Ramos (cell line): ENCODE measurements at regions not wholly inside any gene's neighbourhood (a gene's known extent, or its start where the extent isn't known, plus 50 kb on each side); places are given as distances from the start of the nearest gene placed in this dataset.

Source experiments
- in situ Hi-C: fragments of 300-500 bp; cut with MboI; formaldehyde crosslinking; loops from one replicate; pipeline ENCODE4 v1.14.3; 2022; ENCODE audit warnings: low sequenced_read_pairs; ENCODE audit not compliant: unreplicated experiment

DNA sequence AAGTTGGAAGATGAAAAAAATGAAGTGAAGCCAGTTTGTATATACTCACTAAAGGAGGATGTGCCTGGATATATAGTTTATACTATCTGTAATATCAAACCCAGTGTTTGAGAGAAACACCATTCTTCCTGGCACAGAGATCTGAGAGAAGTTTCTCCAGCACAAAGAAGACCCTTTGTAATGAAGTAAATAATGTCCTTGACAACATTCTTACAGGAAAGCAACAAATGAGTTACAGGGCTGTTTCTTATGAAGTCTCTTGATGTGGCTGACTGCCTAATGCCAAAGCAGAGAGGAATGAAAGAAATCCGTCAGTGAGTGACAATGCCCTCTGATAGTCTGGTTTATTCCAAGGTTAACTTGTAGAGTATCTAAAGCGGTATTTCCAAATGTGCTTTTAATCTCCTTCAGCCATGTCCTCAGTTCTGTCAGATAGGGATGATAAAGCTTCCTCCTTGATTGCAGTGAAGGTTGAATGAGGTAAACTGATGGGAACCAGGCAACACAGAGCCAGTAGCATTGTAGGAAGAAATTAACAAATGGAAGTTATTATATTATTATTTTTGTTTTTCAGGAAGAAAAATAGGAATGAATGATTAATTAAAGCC, 123.1 kb upstream of the ZNF608 start:
- in situ Hi-C loops = no loop called here

- in situ Hi-C loops = no loop called here
Observed at GRCh38 chr5:124870070-124870469, 123.6 kb upstream of the ZNF608 start.

DNA sequence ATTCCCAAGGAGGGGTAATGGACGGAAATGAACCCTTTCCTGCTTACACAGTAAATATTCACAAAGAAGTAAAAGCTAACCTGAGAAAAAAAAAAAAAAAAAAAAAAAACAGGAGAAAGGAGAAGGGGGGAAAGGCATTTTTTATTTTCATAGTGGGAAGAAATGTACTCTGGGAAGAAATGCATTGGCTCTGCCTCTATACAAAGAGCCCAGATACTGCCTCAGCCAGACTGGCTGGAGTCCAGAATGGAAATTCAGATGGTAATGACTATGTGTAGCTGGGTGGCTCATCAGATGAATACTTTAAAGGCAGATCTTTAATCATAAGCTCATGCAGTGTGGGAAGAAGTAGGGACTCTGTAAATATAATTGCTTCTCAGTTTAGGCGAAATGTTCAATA, 124.9 kb upstream of the ZNF608 start:
- in situ Hi-C loops = no loop called here

- in situ Hi-C loops = no loop called here
Observed at GRCh38 chr5:124872086-124872485, 125.6 kb upstream of the ZNF608 start.

- in situ Hi-C loops = no loop called here
Observed at GRCh38 chr5:124872615-124873014, 126.2 kb upstream of the ZNF608 start.

DNA sequence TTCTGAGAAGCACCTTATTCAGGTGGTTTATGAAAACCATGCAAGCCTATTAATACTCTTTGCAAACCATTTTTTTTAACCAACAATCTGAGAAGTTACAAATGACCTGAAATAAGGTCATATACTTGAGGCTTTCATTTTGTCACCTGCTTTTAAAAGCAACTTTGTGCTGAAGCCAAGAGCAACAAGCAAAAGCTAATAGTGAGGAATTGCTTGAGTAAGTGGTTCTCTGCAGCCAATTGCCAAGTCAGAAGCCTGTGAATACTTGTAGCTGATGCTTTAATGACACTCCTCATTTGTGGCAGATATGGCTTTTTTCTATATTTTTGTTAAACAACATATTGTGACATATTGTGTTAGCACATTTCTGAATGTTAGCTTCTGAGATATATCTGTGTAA, 126.7 kb upstream of the ZNF608 start:
- in situ Hi-C loops = no loop called here

GRCh38 chr5:124873713-124874112, 127.3 kb upstream of the ZNF608 start:
- in situ Hi-C loops = no loop called here

GRCh38 chr5:124876566-124876965, 130.1 kb upstream of the ZNF608 start:
- in situ Hi-C loops = no loop called here

- in situ Hi-C loops = no loop called here
Observed at GRCh38 chr5:124876983-124877382, 130.5 kb upstream of the ZNF608 start.

- in situ Hi-C loops = no loop called here
Observed at GRCh38 chr5:124877501-124878146, 131.2 kb upstream of the ZNF608 start.

DNA sequence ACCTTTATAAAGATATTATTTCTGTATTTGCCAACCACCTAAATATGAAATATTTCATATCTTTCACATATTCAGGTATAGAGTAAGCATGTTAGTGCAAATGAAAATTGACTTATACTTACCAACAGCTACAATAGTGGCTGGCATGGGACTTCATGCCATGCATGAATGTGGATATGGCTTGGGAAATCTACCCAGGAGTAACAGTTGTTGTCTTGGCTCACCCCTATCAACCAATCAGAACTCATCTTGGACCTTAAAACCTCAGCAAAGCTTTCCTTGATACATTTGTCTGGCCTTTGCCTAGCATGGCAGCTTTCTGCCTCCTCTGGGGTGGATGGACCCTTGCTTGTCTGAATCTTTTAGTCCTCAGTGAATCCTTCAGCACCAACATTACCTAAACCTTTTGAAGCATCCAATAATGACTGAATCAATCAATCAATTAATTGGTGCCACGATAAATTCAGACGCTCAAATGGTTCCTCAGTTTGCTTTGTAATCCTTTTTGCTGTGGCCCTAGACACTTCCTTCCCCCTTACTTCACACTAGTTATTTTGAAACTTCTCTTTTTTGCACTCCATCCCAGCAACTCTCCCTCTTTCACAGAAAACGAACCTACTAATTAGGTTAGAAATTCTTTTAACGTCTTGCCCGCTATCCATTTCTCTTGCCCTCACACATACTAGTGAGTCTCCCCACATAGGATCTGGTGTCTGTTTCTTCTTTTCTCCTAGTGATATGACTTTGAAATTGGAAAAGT, 132.3 kb upstream of the ZNF608 start:
- in situ Hi-C loops = no loop called here

- in situ Hi-C loops = no loop called here
Observed at GRCh38 chr5:124880903-124881697, 134.7 kb upstream of the ZNF608 start.

- in situ Hi-C loops = no loop called here
Observed at GRCh38 chr5:124883681-124884080, 137.2 kb upstream of the ZNF608 start.

DNA sequence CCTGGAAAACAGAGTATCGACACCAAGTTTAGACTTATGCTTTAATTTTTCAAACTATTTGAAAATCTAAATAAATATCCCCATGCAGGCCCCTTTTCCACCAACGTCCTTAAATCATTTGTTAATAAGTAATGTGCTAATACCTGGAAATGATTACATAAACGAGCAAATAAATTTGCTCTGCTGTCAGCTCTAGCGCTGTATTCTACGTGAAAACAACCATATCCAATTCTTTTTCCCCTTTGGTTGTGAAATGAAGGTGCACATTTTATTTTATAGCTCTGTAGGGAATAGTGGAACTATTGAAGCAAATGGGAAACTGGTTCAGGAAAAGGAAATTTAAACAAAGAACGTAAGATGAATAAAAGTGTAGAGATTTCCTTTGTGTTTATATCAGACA, 137.7 kb upstream of the ZNF608 start:
- in situ Hi-C loops = no loop called here

GRCh38 chr5:124885490-124885889, 139.1 kb upstream of the ZNF608 start:
- in situ Hi-C loops = no loop called here

- in situ Hi-C loops = no loop called here
Observed at GRCh38 chr5:124887223-124887622, 140.8 kb upstream of the ZNF608 start.

- in situ Hi-C loops = no loop called here
Observed at GRCh38 chr5:124888050-124888506, 141.6 kb upstream of the ZNF608 start.

GRCh38 chr5:124888622-124889485, 142.4 kb upstream of the ZNF608 start:
- in situ Hi-C loops = no loop called here

DNA sequence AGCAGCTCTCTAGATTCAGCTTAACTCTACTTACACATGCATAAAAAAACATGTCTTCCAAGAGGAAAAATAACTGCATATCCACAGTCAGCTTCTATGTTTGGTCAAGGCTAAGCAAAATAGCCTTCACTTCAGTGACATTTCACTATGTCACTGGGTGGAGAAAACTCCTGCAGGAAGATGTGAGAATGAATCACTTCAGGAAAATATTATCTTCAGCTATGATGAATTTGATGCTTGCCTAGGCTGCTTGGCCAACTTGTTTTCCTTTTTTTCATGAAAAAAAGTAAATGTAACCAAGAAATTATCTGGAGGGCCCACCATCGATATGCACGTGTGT, 143.0 kb upstream of the ZNF608 start:
- in situ Hi-C loops = no loop called here

DNA sequence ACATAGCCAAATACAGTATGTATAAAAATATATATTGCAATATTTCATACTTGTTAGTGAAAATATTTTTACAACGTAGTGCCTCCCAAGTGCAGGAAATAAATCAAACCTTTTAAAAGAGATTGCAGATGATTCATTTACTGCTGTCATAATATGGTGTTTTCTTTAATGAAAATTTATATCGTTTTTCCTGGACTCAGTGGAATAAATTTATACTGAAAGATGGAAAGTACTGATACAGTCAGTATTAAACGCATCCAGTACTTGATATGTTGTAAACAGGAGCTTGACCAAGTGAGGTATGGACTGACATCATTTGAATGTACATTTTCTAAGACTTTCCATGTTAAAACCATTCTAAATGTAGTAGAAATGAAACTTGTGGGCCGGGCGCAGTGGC, 143.4 kb upstream of the ZNF608 start:
- in situ Hi-C loops = no loop called here
